ENCODE measurements at regions not wholly inside any gene's neighbourhood (a gene's known extent, or its start where the extent isn't known, plus 50 kb on each side); places are given as distances from the start of the nearest gene placed in this dataset.

DNA sequence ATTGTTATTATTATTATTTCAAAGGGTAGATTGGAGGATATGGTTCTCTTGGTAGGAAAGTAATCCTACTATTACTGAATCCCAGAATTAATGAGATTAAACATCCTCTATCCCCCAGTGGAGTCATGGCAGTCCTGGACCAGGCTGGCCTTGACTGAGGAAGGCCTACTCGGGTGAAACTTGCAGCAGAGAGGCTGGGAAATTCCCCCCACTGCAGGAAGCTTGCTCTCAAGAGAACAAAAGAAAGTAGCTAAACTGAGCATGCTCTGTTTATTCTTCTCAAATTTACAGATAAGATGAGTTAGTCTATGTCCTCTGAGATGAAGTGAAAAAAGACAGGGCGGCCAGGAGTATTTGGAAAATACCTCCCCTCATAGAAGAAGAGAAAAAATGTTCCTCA is 233.9 kb upstream of the RPS23 start:
- TF ChIP-seq, protein P1, sequence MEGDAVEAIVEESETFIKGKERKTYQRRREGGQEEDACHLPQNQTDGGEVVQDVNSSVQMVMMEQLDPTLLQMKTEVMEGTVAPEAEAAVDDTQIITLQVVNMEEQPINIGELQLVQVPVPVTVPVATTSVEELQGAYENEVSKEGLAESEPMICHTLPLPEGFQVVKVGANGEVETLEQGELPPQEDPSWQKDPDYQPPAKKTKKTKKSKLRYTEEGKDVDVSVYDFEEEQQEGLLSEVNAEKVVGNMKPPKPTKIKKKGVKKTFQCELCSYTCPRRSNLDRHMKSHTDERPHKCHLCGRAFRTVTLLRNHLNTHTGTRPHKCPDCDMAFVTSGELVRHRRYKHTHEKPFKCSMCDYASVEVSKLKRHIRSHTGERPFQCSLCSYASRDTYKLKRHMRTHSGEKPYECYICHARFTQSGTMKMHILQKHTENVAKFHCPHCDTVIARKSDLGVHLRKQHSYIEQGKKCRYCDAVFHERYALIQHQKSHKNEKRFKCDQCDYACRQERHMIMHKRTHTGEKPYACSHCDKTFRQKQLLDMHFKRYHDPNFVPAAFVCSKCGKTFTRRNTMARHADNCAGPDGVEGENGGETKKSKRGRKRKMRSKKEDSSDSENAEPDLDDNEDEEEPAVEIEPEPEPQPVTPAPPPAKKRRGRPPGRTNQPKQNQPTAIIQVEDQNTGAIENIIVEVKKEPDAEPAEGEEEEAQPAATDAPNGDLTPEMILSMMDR (conservative IDR thresholded peaks at IDR 0.05; ENCODE audit: low read length), result no peak
- no peak for TF ChIP-seq EZH2phosphoT487 (IDR thresholded peaks at IDR 0.05; ENCODE audit: borderline replicate concordance)

Data from Loucy (cell line).